MM.1S (cell line): ENCODE measurements at regions not wholly inside any gene's neighbourhood (a gene's known extent, or its start where the extent isn't known, plus 50 kb on each side); places are given as distances from the start of the nearest gene placed in this dataset.

Source experiments
- DNase-seq: peaks from one replicate; pipeline ENCODE4 v3.0.0-alpha.2; 2015
- H2AFZ ChIP-seq: fragments of 300-600 bp; sonication (generic); 2 replicates; pipeline ENCODE4 v1.6.0; 2016; ENCODE audit warnings: antibody characterized with exemption, low read length
- H3F3A ChIP-seq: fragments of 300-600 bp; sonication (generic); 2 replicates; pipeline ENCODE4 v1.6.1; 2016; ENCODE audit warnings: mild to moderate bottlenecking, antibody characterized with exemption, low read length, moderate library complexity, mixed read lengths; ENCODE audit not compliant: insufficient read depth
- H3K27ac ChIP-seq: fragments of 300-600 bp; sonication (generic); 2 replicates; pipeline ENCODE4 v1.5.1; 2016; ENCODE audit warnings: mild to moderate bottlenecking, low read length
- H3K27me3 ChIP-seq: fragments of 300-600 bp; sonication (generic); replicated peaks from 2 replicates; pipeline ENCODE4 v1.6.0; 2016; ENCODE audit warnings: low read length; ENCODE audit not compliant: insufficient read depth
- H3K36me3 ChIP-seq: fragments of 300-600 bp; sonication (generic); replicated peaks from 2 replicates; pipeline ENCODE4 v1.6.1; 2016; ENCODE audit warnings: mild to moderate bottlenecking, low read length, mixed read lengths; ENCODE audit not compliant: insufficient read depth
- H3K4me1 ChIP-seq: fragments of 300-600 bp; sonication (generic); 2 replicates; pipeline ENCODE4 v1.6.1; 2016; ENCODE audit warnings: low read length, mixed read lengths
- H3K4me2 ChIP-seq: fragments of 300-600 bp; sonication (generic); 2 replicates; pipeline ENCODE4 v1.6.0; 2016; ENCODE audit warnings: low read depth, low read length
- H3K4me3 ChIP-seq: fragments of 300-600 bp; sonication (generic); 2 replicates; pipeline ENCODE4 v1.5.1; 2016; ENCODE audit warnings: low read length, mixed read lengths
- H3K79me2 ChIP-seq: fragments of 300-600 bp; sonication (generic); 2 replicates; pipeline ENCODE4 v1.6.1; 2016; ENCODE audit warnings: mixed run types, low read length, mixed read lengths
- H3K9ac ChIP-seq: fragments of 300-600 bp; sonication (generic); 2 replicates; pipeline ENCODE4 v1.6.1; 2016; ENCODE audit warnings: low read length, mixed read lengths
- H3K9me2 ChIP-seq: fragments of 300-600 bp; sonication (generic); replicated peaks from 2 replicates; pipeline ENCODE4 v1.6.1; 2016; ENCODE audit warnings: mild to moderate bottlenecking, low read length, mixed read lengths; ENCODE audit not compliant: insufficient read depth
- H3K9me3 ChIP-seq: fragments of 300-600 bp; sonication (generic); replicated peaks from 2 replicates; pipeline ENCODE4 v1.6.1; 2016; ENCODE audit warnings: mild to moderate bottlenecking, low read length, mixed read lengths; ENCODE audit not compliant: insufficient read depth
- H4K20me1 ChIP-seq: fragments of 300-600 bp; sonication (generic); 2 replicates; pipeline ENCODE4 v1.6.1; 2016; ENCODE audit warnings: mild to moderate bottlenecking, low read length, moderate library complexity, mixed read lengths; ENCODE audit not compliant: insufficient read depth
- CTCF ChIP-seq: fragments of 300-600 bp; sonication (generic); IDR thresholded peaks from 2 replicates; pipeline ENCODE4 v1.5.1; 2016; ENCODE audit warnings: antibody characterized with exemption, low read length, mixed read lengths
- EZH2 ChIP-seq: fragments of 300-600 bp; sonication (generic); optimal IDR thresholded peaks from 2 replicates; pipeline ENCODE3; 2017; ENCODE audit warnings: low read depth, mild to moderate bottlenecking, antibody characterized with exemption, low read length, mixed read lengths
- EZH2phosphoT487 ChIP-seq: fragments of 300-600 bp; sonication (generic); IDR thresholded peaks from 2 replicates; pipeline ENCODE4 v1.6.1; 2018; ENCODE audit warnings: antibody characterized with exemption, low read length

- no peak for DNase-seq
- H3K27ac ChIP-seq: no peak overlapping the region
- no peak overlapping the region for H3K4me2 ChIP-seq
- H3K79me2 ChIP-seq: no peaks in the 10 kb centered on the region
- H3K4me1 ChIP-seq: 0 out of 2 replicates have a peak, but pooled peaks cover 4% of the 10 kb centered on the region
- no peaks in the 10 kb centered on the region for H3K36me3 ChIP-seq
- H2AFZ ChIP-seq: no peak overlapping the region
- H3K4me3 ChIP-seq: no peak overlapping the region
- no peaks in the 10 kb centered on the region for H3K9me2 ChIP-seq
- H3K9me3 ChIP-seq: no peaks in the 10 kb centered on the region
- H4K20me1 ChIP-seq: no peaks in the 10 kb centered on the region
- H3F3A ChIP-seq: no peaks in the 10 kb centered on the region
- TF ChIP-seq EZH2 (no peak), EZH2phosphoT487 (no peak), CTCF (no peak)
- no peaks in the 10 kb centered on the region for H3K27me3 ChIP-seq
- no peak overlapping the region for H3K9ac ChIP-seq
Observed at GRCh38 chr2:38439863-38440262, 62.8 kb upstream of the ATL2 start.

GRCh38 chr2:38438883-38439612, 62.0 kb upstream of the ATL2 start:
- no peaks in the 10 kb centered on the region for H3F3A ChIP-seq
- no peak overlapping the region for H3K27ac ChIP-seq
- no peaks in the 10 kb centered on the region for H4K20me1 ChIP-seq
- H3K9me3 ChIP-seq: no peaks in the 10 kb centered on the region
- no peak for TF ChIP-seq EZH2
- TF ChIP-seq CTCF: no peak
- TF ChIP-seq EZH2phosphoT487: no peak
- H3K4me2 ChIP-seq: no peak overlapping the region
- H3K4me3 ChIP-seq: no peak overlapping the region
- no peaks in the 10 kb centered on the region for H3K9me2 ChIP-seq
- H3K9ac ChIP-seq: no peak overlapping the region
- H3K36me3 ChIP-seq: no peaks in the 10 kb centered on the region
- no peaks in the 10 kb centered on the region for H3K27me3 ChIP-seq
- no peak for DNase-seq
- no peaks in the 10 kb centered on the region for H3K79me2 ChIP-seq
- 0 out of 2 replicates have a peak, but pooled peaks cover 4% of the 10 kb centered on the region for H3K4me1 ChIP-seq
- no peak overlapping the region for H2AFZ ChIP-seq

GRCh38 chr2:38438133-38438882, 61.2 kb upstream of the ATL2 start:
- H4K20me1 ChIP-seq: no peaks in the 10 kb centered on the region
- H3K4me2 ChIP-seq: no peak overlapping the region

More at GRCh38 chr2:38438133-38438882, 61.2 kb upstream of the ATL2 start:
- no peaks in the 10 kb centered on the region for H3K9me2 ChIP-seq
- H3K9me3 ChIP-seq: no peaks in the 10 kb centered on the region
- H2AFZ ChIP-seq: no peak overlapping the region
- no peak for DNase-seq
- 0 out of 2 replicates have a peak, but pooled peaks cover 4% of the 10 kb centered on the region for H3K4me1 ChIP-seq
- H3K4me3 ChIP-seq: no peak overlapping the region
- no peaks in the 10 kb centered on the region for H3K36me3 ChIP-seq
- H3K27ac ChIP-seq: no peak overlapping the region
- no peak overlapping the region for H3K9ac ChIP-seq
- no peaks in the 10 kb centered on the region for H3K79me2 ChIP-seq
- H3K27me3 ChIP-seq: no peaks in the 10 kb centered on the region
- TF ChIP-seq CTCF (no peak), EZH2 (no peak), EZH2phosphoT487 (no peak)
- H3F3A ChIP-seq: no peaks in the 10 kb centered on the region
